RWPE2 (cell line): ENCODE measurements at regions not wholly inside any gene's neighbourhood (a gene's known extent, or its start where the extent isn't known, plus 50 kb on each side); places are given as distances from the start of the nearest gene placed in this dataset.

ENCODE experiments used
- ATAC-seq: fragments of 200-7000 bp; cut with Tn5 transposase; 3 replicates; pipeline ENCODE4 v1.9.1; 2021; ENCODE audit warnings: low read depth
- DNase-seq: peaks from one replicate; pipeline ENCODE4 v3.0.0-alpha.2; 2020; ENCODE audit warnings: low spot score
- H3K27ac ChIP-seq: fragments of 450-650 bp; 2 replicates; pipeline ENCODE4 v1.5.1; 2017; ENCODE audit warnings: mild to moderate bottlenecking; ENCODE audit not compliant: poor library complexity, severe bottlenecking
- H3K27me3 ChIP-seq: fragments of 250-450 bp; sonication (Bioruptor Pico); 2 replicates; pipeline ENCODE4 v1.5.1; 2021; ENCODE audit warnings: mild to moderate bottlenecking, moderate library complexity; ENCODE audit not compliant: insufficient read depth, poor library complexity, severe bottlenecking
- H3K36me3 ChIP-seq: fragments of 250-450 bp; sonication (Bioruptor Pico); 2 replicates; pipeline ENCODE4 v1.5.1; 2020; ENCODE audit warnings: low read depth, mild to moderate bottlenecking, moderate library complexity
- H3K4me1 ChIP-seq: fragments of 250-450 bp; sonication (Bioruptor Pico); 2 replicates; pipeline ENCODE4 v1.5.1; 2021; ENCODE audit warnings: mild to moderate bottlenecking, moderate library complexity; ENCODE audit not compliant: insufficient read depth, poor library complexity, severe bottlenecking
- H3K4me3 ChIP-seq: fragments of 250-450 bp; sonication (Bioruptor Pico); 2 replicates; pipeline ENCODE4 v1.5.1; 2021; ENCODE audit warnings: mild to moderate bottlenecking, moderate library complexity; ENCODE audit not compliant: severe bottlenecking
- H3K9me3 ChIP-seq: fragments of 250-450 bp; sonication (Bioruptor Pico); 2 replicates; pipeline ENCODE4 v1.5.1; 2021; ENCODE audit warnings: mild to moderate bottlenecking, moderate library complexity; ENCODE audit not compliant: severe bottlenecking
- CTCF ChIP-seq: fragments of 450-650 bp; IDR thresholded peaks from one replicate; pipeline ENCODE4 v1.5.1; 2017; ENCODE audit warnings: mild to moderate bottlenecking, moderate library complexity; ENCODE audit not compliant: poor library complexity, severe bottlenecking

- Histone ChIP-seq H3K4me1 (no peaks in the 10 kb centered on the region), H3K27ac (no peak overlapping the region), H3K36me3 (no peaks in the 10 kb centered on the region), H3K9me3 (peaks cover under 1% of the 10 kb centered on the region), H3K27me3 (no peaks in the 10 kb centered on the region), H3K4me3 (no peak overlapping the region)
- TF ChIP-seq CTCF, result no peak
- no peak for DNase-seq
- no peak for ATAC-seq
Observed at GRCh38 chr15:49715211-49715610, 94.4 kb downstream of the DTWD1 start.

GRCh38 chr15:49715701-49716100, 94.9 kb downstream of the DTWD1 start:
- H3K4me1 ChIP-seq, result no peaks in the 10 kb centered on the region
- DNase-seq, result no peak
- TF ChIP-seq CTCF, result no peak

GRCh38 chr15:49718234-49718633, 97.4 kb downstream of the DTWD1 start:
- no peak for TF ChIP-seq CTCF
- DNase-seq (no peak), ATAC-seq (no peak)
- Histone ChIP-seq H3K27me3 (no peaks in the 10 kb centered on the region), H3K27ac (no peak overlapping the region), H3K9me3 (no peaks in the 10 kb centered on the region), H3K4me3 (no peak overlapping the region), H3K4me1 (no peaks in the 10 kb centered on the region), H3K36me3 (no peaks in the 10 kb centered on the region)

More at GRCh38 chr15:49715701-49716100, 94.9 kb downstream of the DTWD1 start:
- ATAC-seq, result no peak
- no peaks in the 10 kb centered on the region for H3K9me3 ChIP-seq
- H3K27ac ChIP-seq, result no peak overlapping the region
- H3K36me3 ChIP-seq, result no peaks in the 10 kb centered on the region
- H3K27me3 ChIP-seq, result no peaks in the 10 kb centered on the region
- no peak overlapping the region for H3K4me3 ChIP-seq

- DNase-seq, result no peak
- Histone ChIP-seq H3K36me3 (no peaks in the 10 kb centered on the region), H3K4me1 (no peaks in the 10 kb centered on the region), H3K27me3 (no peaks in the 10 kb centered on the region), H3K9me3 (no peaks in the 10 kb centered on the region), H3K4me3 (no peak overlapping the region), H3K27ac (no peak overlapping the region)
- TF ChIP-seq CTCF, result no peak
- no peak for ATAC-seq
Observed at GRCh38 chr15:49718846-49719245, 98.0 kb downstream of the DTWD1 start.

GRCh38 chr15:49720261-49720660, 99.4 kb downstream of the DTWD1 start:
- no peak for TF ChIP-seq CTCF
- Histone ChIP-seq H3K36me3 (no peaks in the 10 kb centered on the region), H3K4me1 (no peaks in the 10 kb centered on the region), H3K4me3 (no peak overlapping the region), H3K27ac (no peak overlapping the region), H3K9me3 (no peaks in the 10 kb centered on the region), H3K27me3 (no peaks in the 10 kb centered on the region)
- DNase-seq, result no peak
- no peak for ATAC-seq
